Parathyroid adenoma (tissue), 2 donors: ENCODE measurements at regions not wholly inside any gene's neighbourhood (a gene's known extent, or its start where the extent isn't known, plus 50 kb on each side); places are given as distances from the start of the nearest gene placed in this dataset.

Source experiments
- H2AFZ ChIP-seq: fragments of 300-600 bp; sonication (generic); one replicate; pipeline ENCODE4 v1.7.0; 2017; ENCODE audit warnings: antibody characterized with exemption, mild to moderate bottlenecking
- H3K27ac ChIP-seq: fragments of 300-600 bp; sonication (generic); one replicate; pipeline ENCODE4 v1.7.0; 2017
- H3K27me3 ChIP-seq: fragments of 300-600 bp; sonication (generic); one replicate; pipeline ENCODE4 v1.7.0; 2017; ENCODE audit warnings: low read length; ENCODE audit not compliant: control insufficient read depth, insufficient read depth
- H3K36me3 ChIP-seq: fragments of 300-600 bp; sonication (generic); one replicate; pipeline ENCODE4 v1.7.0; 2017; ENCODE audit warnings: low read length; ENCODE audit not compliant: control insufficient read depth, insufficient read depth
- H3K4me1 ChIP-seq: fragments of 300-600 bp; sonication (generic); one replicate; pipeline ENCODE4 v1.7.0; 2017; ENCODE audit warnings: control low read depth
- H3K4me2 ChIP-seq: fragments of 300-600 bp; sonication (generic); one replicate; pipeline ENCODE4 v1.7.0; 2017; ENCODE audit warnings: low read length
- H3K4me3 ChIP-seq: fragments of 300-600 bp; sonication (generic); one replicate; pipeline ENCODE4 v1.7.0; 2017; ENCODE audit warnings: low read depth, low read length
- H3K79me2 ChIP-seq: fragments of 300-600 bp; sonication (generic); one replicate; pipeline ENCODE4 v1.7.0; 2017; ENCODE audit warnings: control low read depth
- H3K9ac ChIP-seq: fragments of 300-600 bp; sonication (generic); one replicate; pipeline ENCODE4 v1.7.0; 2017; ENCODE audit warnings: mild to moderate bottlenecking
- H3K9me3 ChIP-seq: fragments of 300-600 bp; sonication (generic); one replicate; pipeline ENCODE4 v1.7.0; 2017; ENCODE audit warnings: low read length; ENCODE audit not compliant: control insufficient read depth
- CTCF ChIP-seq: fragments of 300-600 bp; sonication (generic); IDR thresholded peaks from one replicate; pipeline ENCODE4 v1.7.0; 2017; ENCODE audit warnings: antibody characterized with exemption, mild to moderate bottlenecking
- donor health status: primary hyperparathyroidism.

GRCh38 chr13:74205313-74205690, 71.1 kb upstream of the KLF12 start:
- no peak for TF ChIP-seq CTCF
- Histone ChIP-seq H3K27ac (no peak overlapping the region), H3K27me3 (no peaks in the 10 kb centered on the region), H3K4me3 (no peak overlapping the region), H2AFZ (no peak overlapping the region), H3K79me2 (no peaks in the 10 kb centered on the region), H3K4me1 (no peaks in the 10 kb centered on the region), H3K9me3 (no peaks in the 10 kb centered on the region), H3K36me3 (no peaks in the 10 kb centered on the region), H3K9ac (no peak overlapping the region), H3K4me2 (no peak overlapping the region)

GRCh38 chr13:74204602-74205312, 70.6 kb upstream of the KLF12 start:
- Histone ChIP-seq H3K27ac (no peak overlapping the region), H3K79me2 (no peaks in the 10 kb centered on the region), H3K4me1 (no peaks in the 10 kb centered on the region), H3K27me3 (no peaks in the 10 kb centered on the region), H2AFZ (no peak overlapping the region), H3K36me3 (no peaks in the 10 kb centered on the region), H3K9me3 (no peaks in the 10 kb centered on the region), H3K4me2 (no peak overlapping the region), H3K9ac (no peak overlapping the region), H3K4me3 (no peak overlapping the region)
- no peak for TF ChIP-seq CTCF

- H3K9me3 ChIP-seq, result no peaks in the 10 kb centered on the region
- H3K4me3 ChIP-seq, result no peak overlapping the region
- no peaks in the 10 kb centered on the region for H3K4me1 ChIP-seq
- H2AFZ ChIP-seq, result no peak overlapping the region
- no peaks in the 10 kb centered on the region for H3K27me3 ChIP-seq
- H3K27ac ChIP-seq, result no peak overlapping the region
- no peak overlapping the region for H3K9ac ChIP-seq
- no peak for TF ChIP-seq CTCF
- no peak overlapping the region for H3K4me2 ChIP-seq
- no peaks in the 10 kb centered on the region for H3K79me2 ChIP-seq
- H3K36me3 ChIP-seq, result no peaks in the 10 kb centered on the region
Observed at GRCh38 chr13:74203576-74203975, 69.4 kb upstream of the KLF12 start.

- Histone ChIP-seq H3K9me3 (no peaks in the 10 kb centered on the region), H2AFZ (no peak overlapping the region), H3K79me2 (no peaks in the 10 kb centered on the region), H3K27me3 (no peaks in the 10 kb centered on the region), H3K36me3 (no peaks in the 10 kb centered on the region), H3K4me1 (no peaks in the 10 kb centered on the region), H3K4me3 (no peak overlapping the region), H3K4me2 (no peak overlapping the region), H3K9ac (no peak overlapping the region), H3K27ac (no peak overlapping the region)
- TF ChIP-seq CTCF, result no peak
Observed at GRCh38 chr13:74202129-74202813, 68.1 kb upstream of the KLF12 start.

GRCh38 chr13:74201530-74201929, 67.3 kb upstream of the KLF12 start:
- no peaks in the 10 kb centered on the region for H3K9me3 ChIP-seq
- no peaks in the 10 kb centered on the region for H3K4me1 ChIP-seq
- H3K27me3 ChIP-seq, result no peaks in the 10 kb centered on the region
- H2AFZ ChIP-seq, result no peak overlapping the region
- H3K27ac ChIP-seq, result no peak overlapping the region
- H3K4me3 ChIP-seq, result no peak overlapping the region
- no peak for TF ChIP-seq CTCF
- no peaks in the 10 kb centered on the region for H3K36me3 ChIP-seq
- no peak overlapping the region for H3K4me2 ChIP-seq
- no peak overlapping the region for H3K9ac ChIP-seq
- no peaks in the 10 kb centered on the region for H3K79me2 ChIP-seq
